ENCODE measurements at regions not wholly inside any gene's neighbourhood (a gene's known extent, or its start where the extent isn't known, plus 50 kb on each side); places are given as distances from the start of the nearest gene placed in this dataset.

- ChIA-PET CTCF (ENCODE audit: unreplicated experiment) (no interaction called here), POLR2A (no interaction called here)
- DNase-seq (ENCODE audit: low spot score) = no peak
Measured at GRCh38 chr12:16730772-16731171, 124.8 kb upstream of the LMO3 start.

DNA sequence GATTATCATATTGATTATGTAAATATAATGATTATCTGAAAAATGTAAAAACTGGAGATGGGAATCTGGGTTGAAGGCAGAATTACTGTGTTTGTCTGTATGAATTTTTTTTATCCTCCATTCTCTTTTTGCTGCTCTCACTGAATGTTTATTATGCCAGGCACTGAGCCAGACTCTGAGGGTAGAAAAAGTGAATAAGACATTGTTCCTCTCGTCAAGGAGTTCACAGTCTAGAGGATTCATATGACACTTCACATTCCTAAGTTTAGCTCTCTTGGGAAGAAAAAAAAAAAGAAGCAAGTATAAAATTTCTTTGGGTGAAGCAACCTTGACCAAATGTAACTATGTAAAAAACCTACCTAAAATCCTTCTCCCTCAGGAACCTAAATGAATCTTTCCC is 120.9 kb upstream of the LMO3 start:
- CTCF ChIA-PET (ENCODE audit: unreplicated experiment) = no interaction called here
- Histone ChIP-seq H3K27ac (ENCODE audit: low read depth, low read length, poor library complexity, severe bottlenecking) (no peak overlapping the region), H3K9me2 (ENCODE audit: insufficient read depth, low read length) (no peaks in the 10 kb centered on the region), H3K4me1 (ENCODE audit: insufficient read depth, low read length, poor library complexity, severe bottlenecking) (no peaks in the 10 kb centered on the region), H3K4me3 (ENCODE audit: low read depth, low read length, poor library complexity, severe bottlenecking) (no peak overlapping the region), H3K79me2 (ENCODE audit: insufficient read depth, low read depth, low read length) (no peaks in the 10 kb centered on the region), H3K4me2 (ENCODE audit: low read length) (no peak overlapping the region), H3K9me3 (ENCODE audit: low read length) (no peaks in the 10 kb centered on the region), H3K36me3 (ENCODE audit: insufficient read depth, low read length) (no peaks in the 10 kb centered on the region), H2AFZ (ENCODE audit: low read length) (no peak overlapping the region), H4K20me1 (ENCODE audit: insufficient read depth, low read length) (no peaks in the 10 kb centered on the region)
- no peak for TF ChIP-seq EZH2phosphoT487 (IDR thresholded peaks at IDR 0.05; ENCODE audit: borderline replicate concordance, low read depth, low read length)
- TF ChIP-seq CTCF (conservative IDR thresholded peaks at IDR 0.05; ENCODE audit: low read length) = no peak
- POLR2A ChIA-PET = interaction anchor here (0.7 to 1.0 kb wide), 3 partner anchors 20 to 28 kb away, joined by 3 read pairs; no protein-coding TSS in a partner anchor
- intact Hi-C loops (cut with micrococcal nuclease; ENCODE audit: unreplicated experiment) = no loop called here
- no peak for DNase-seq (ENCODE audit: low spot score)
- no TSS peak for BruUV-seq (replicated peaks)

More at GRCh38 chr12:16730772-16731171, 124.8 kb upstream of the LMO3 start:
- H3K9me3 ChIP-seq (ENCODE audit: low read length) = no peaks in the 10 kb centered on the region
- no peaks in the 10 kb centered on the region for H4K20me1 ChIP-seq (ENCODE audit: insufficient read depth, low read length)
- no TSS peak for BruUV-seq (replicated peaks)
- no peaks in the 10 kb centered on the region for H3K4me1 ChIP-seq (ENCODE audit: insufficient read depth, low read length, poor library complexity, severe bottlenecking)
- intact Hi-C loops (cut with micrococcal nuclease; ENCODE audit: unreplicated experiment) = no loop called here
- H3K4me3 ChIP-seq (ENCODE audit: low read depth, low read length, poor library complexity, severe bottlenecking) = no peak overlapping the region
- no peaks in the 10 kb centered on the region for H3K9me2 ChIP-seq (ENCODE audit: insufficient read depth, low read length)
- no peaks in the 10 kb centered on the region for H3K36me3 ChIP-seq (ENCODE audit: insufficient read depth, low read length)
- H2AFZ ChIP-seq (ENCODE audit: low read length) = no peak overlapping the region
- H3K27ac ChIP-seq (ENCODE audit: low read depth, low read length, poor library complexity, severe bottlenecking) = no peak overlapping the region
- no peak overlapping the region for H3K4me2 ChIP-seq (ENCODE audit: low read length)
- no peak for TF ChIP-seq EZH2phosphoT487 (IDR thresholded peaks at IDR 0.05; ENCODE audit: borderline replicate concordance, low read depth, low read length)
- TF ChIP-seq CTCF (conservative IDR thresholded peaks at IDR 0.05; ENCODE audit: low read length) = no peak
- H3K79me2 ChIP-seq (ENCODE audit: insufficient read depth, low read depth, low read length) = no peaks in the 10 kb centered on the region

DNA sequence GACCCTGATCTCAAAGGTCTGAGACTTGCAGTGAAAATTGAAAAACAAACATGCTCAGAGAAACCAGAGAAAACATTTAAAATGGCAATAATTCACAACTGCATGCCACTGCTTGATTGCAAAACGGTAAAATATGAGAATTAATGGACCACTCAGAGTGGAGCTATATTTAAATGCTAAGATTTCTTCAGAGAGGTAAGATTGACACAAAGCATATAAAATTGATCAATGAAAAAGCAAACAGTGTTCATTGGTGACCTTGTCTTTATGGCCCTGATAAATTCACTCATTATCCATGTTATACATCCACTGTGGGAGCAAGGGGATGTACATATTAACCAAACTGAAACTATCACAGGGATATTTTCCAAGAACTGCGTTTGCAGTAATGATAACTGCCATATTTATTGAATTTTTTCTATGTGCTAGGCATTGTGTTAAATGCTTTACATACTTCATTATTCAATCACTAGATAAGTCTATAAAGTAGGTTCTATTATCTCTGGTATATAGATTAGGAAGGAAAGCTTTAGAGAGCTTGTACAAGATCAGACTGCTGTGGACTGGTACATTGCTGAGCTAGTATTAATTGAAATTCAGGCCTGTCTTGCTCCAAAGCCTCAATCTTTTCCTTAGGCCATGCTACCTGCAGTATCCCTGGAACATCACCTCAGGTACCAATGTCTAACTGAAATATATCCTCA is 113.9 kb upstream of the LMO3 start:
- Histone ChIP-seq H3K36me3 (ENCODE audit: insufficient read depth, low read length) (no peaks in the 10 kb centered on the region), H3K4me3 (ENCODE audit: low read depth, low read length, poor library complexity, severe bottlenecking) (no peak overlapping the region)

More for the DNA sequence above, 113.9 kb upstream of the LMO3 start:
- H3K4me1 ChIP-seq (ENCODE audit: insufficient read depth, low read length, poor library complexity, severe bottlenecking) = no peaks in the 10 kb centered on the region
- H3K79me2 ChIP-seq (ENCODE audit: insufficient read depth, low read depth, low read length) = no peaks in the 10 kb centered on the region
- no peak overlapping the region for H3K4me2 ChIP-seq (ENCODE audit: low read length)
- ChIA-PET CTCF (ENCODE audit: unreplicated experiment) (no interaction called here), POLR2A (no interaction called here)
- no peaks in the 10 kb centered on the region for H3K9me2 ChIP-seq (ENCODE audit: insufficient read depth, low read length)
- TF ChIP-seq EZH2phosphoT487 (IDR thresholded peaks at IDR 0.05; ENCODE audit: borderline replicate concordance, low read depth, low read length) (no peak), CTCF (conservative IDR thresholded peaks at IDR 0.05; ENCODE audit: low read length) (no peak)
- BruUV-seq (replicated peaks) = no TSS peak
- H2AFZ ChIP-seq (ENCODE audit: low read length) = no peak overlapping the region
- no peaks in the 10 kb centered on the region for H4K20me1 ChIP-seq (ENCODE audit: insufficient read depth, low read length)
- no peaks in the 10 kb centered on the region for H3K9me3 ChIP-seq (ENCODE audit: low read length)
- DNase-seq (ENCODE audit: low spot score) = no peak
- intact Hi-C loops (cut with micrococcal nuclease; ENCODE audit: unreplicated experiment) = no loop called here
- no peak overlapping the region for H3K27ac ChIP-seq (ENCODE audit: low read depth, low read length, poor library complexity, severe bottlenecking)
